ENCODE measurements at regions not wholly inside any gene's neighbourhood (a gene's known extent, or its start where the extent isn't known, plus 50 kb on each side); places are given as distances from the start of the nearest gene placed in this dataset.

GRCh38 chr4:96681218-96681617 lies 841.3 kb downstream of the PDHA2 start:
- Histone ChIP-seq H3K4me3 (no peak overlapping the region), H3K27ac (no peak overlapping the region)
- no peak for DNase-seq (ENCODE audit: low spot score)
- TF ChIP-seq CTCF (IDR thresholded peaks at IDR 0.05) = no peak

GRCh38 chr4:96685691-96686090 lies 845.8 kb downstream of the PDHA2 start:
- DNase-seq (ENCODE audit: low spot score) = no peak
- Histone ChIP-seq H3K4me3 (no peak overlapping the region), H3K27ac (no peak overlapping the region)
- no peak for TF ChIP-seq CTCF (IDR thresholded peaks at IDR 0.05)

GRCh38 chr4:96691521-96691920 lies 851.6 kb downstream of the PDHA2 start:
- no peak for TF ChIP-seq CTCF (IDR thresholded peaks at IDR 0.05)
- Histone ChIP-seq H3K4me3 (no peak overlapping the region), H3K27ac (no peak overlapping the region)
- no peak for DNase-seq (ENCODE audit: low spot score)

- DNase-seq (ENCODE audit: low spot score) = no peak
- TF ChIP-seq CTCF (IDR thresholded peaks at IDR 0.05) = no peak
- no peak overlapping the region for H3K4me3 ChIP-seq
- no peak overlapping the region for H3K27ac ChIP-seq
These were observed 858.9 kb downstream of the PDHA2 start for GRCh38 chr4:96698831-96699230.

- no peak for DNase-seq (ENCODE audit: low spot score)
- no peak overlapping the region for H3K27ac ChIP-seq
- H3K4me3 ChIP-seq = no peak overlapping the region
- TF ChIP-seq CTCF (IDR thresholded peaks at IDR 0.05) = no peak
These were observed 863.4 kb downstream of the PDHA2 start for GRCh38 chr4:96703265-96703664.

GRCh38 chr4:96708766-96709165 lies 868.9 kb downstream of the PDHA2 start:
- DNase-seq (ENCODE audit: low spot score) = no peak
- H3K4me3 ChIP-seq = no peak overlapping the region
- H3K27ac ChIP-seq = no peak overlapping the region
- no peak for TF ChIP-seq CTCF (IDR thresholded peaks at IDR 0.05)

GRCh38 chr4:96713271-96713850 lies 873.5 kb downstream of the PDHA2 start:
- no peak for DNase-seq (ENCODE audit: low spot score)
- H3K27ac ChIP-seq = no peak overlapping the region
- TF ChIP-seq CTCF (IDR thresholded peaks at IDR 0.05) = no peak
- H3K4me3 ChIP-seq = no peak overlapping the region

All from coronary artery (tissue), 2 donors.